ENCODE measurements at regions not wholly inside any gene's neighbourhood (a gene's known extent, or its start where the extent isn't known, plus 50 kb on each side); places are given as distances from the start of the nearest gene placed in this dataset.

DNA sequence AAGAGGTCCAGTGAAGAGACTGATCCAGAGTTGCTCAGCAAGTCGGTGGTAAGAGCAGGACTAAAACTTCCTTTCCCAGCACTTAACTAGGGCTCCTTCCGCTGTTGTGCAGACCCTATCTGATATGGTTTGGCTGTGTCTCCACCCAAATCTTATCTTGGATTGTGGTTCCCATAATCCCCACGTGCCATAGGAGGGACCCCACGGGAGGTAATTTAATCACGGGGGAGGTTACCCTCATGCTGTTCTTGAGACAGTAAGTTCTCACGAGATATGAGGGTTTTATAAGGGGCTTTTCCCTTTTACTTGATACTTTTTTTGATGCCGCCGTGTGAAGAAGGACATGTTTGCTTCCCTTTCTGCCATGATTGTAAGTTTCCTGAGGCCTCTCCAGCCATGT is 221.9 kb upstream of the GLRA1 start:
- no peaks in the 10 kb centered on the region for H3K9me3 ChIP-seq (replicated peaks; ENCODE audit: control insufficient read depth, insufficient read depth, low read length)
- dilution Hi-C loops (cut with MboI; ENCODE audit: extremely low pct_ligation_motif_present, low sequenced_read_pairs) (no loop called here), intact Hi-C loops (cut with micrococcal nuclease) (loop anchor here (10.0 kb wide), 1 partner anchor 492 kb away; no protein-coding TSS in a partner anchor)
- H3K9ac ChIP-seq (replicated peaks; ENCODE audit: extremely low read depth, insufficient read depth, low read length) = no peak overlapping the region
- H3K27me3 ChIP-seq (ENCODE audit: control insufficient read depth in 2 of 2, insufficient read depth in 2 of 2, low read length in 2 of 2) = no peaks in the 10 kb centered on the region
- no peaks in the 10 kb centered on the region for H3K36me3 ChIP-seq (ENCODE audit: control insufficient read depth in 2 of 2, extremely low read depth in 1 of 2, insufficient read depth in 2 of 2, low read length in 2 of 2)
- CTCF ChIA-PET = interaction anchor here (7.6 kb wide), 1 partner anchor 321 kb away, joined by 208 read pairs; no protein-coding TSS in a partner anchor
- POLR2A ChIA-PET = no interaction called here
- no peak overlapping the region for H3K4me2 ChIP-seq (ENCODE audit: insufficient read depth, low read length)
- no peaks in the 10 kb centered on the region for H3K4me1 ChIP-seq (ENCODE audit: control insufficient read depth, extremely low read depth, insufficient read depth, low read length)
- TF ChIP-seq CTCF (IDR thresholded peaks at IDR 0.05; ENCODE audit: extremely low read depth in 1 of 2, insufficient read depth in 1 of 2, low read depth in 1 of 2, low read length in 2 of 2) (no peak), MYC (IDR thresholded peaks at IDR 0.05; ENCODE audit: low read depth, low read length) (no peak), POLR2AphosphoS5 (IDR thresholded peaks at IDR 0.05; ENCODE audit: insufficient read depth, low read depth, low read length) (no peak), EZH2 (IDR thresholded peaks at IDR 0.05; ENCODE audit: borderline replicate concordance, low read depth, low read length, severe bottlenecking) (no peak), JUN (IDR thresholded peaks at IDR 0.05; ENCODE audit: borderline replicate concordance, insufficient read depth, insufficient read length, low read depth) (no peak), FOS (IDR thresholded peaks at IDR 0.05; ENCODE audit: borderline replicate concordance, insufficient read depth, low read length) (no peak), GATA2 (IDR thresholded peaks at IDR 0.05; ENCODE audit: insufficient read depth, insufficient read length, low read depth, low read length) (no peak), POLR2A (IDR thresholded peaks at IDR 0.05; ENCODE audit: low read depth, low read length) (no peak)
- TF ChIP-seq, protein P1, sequence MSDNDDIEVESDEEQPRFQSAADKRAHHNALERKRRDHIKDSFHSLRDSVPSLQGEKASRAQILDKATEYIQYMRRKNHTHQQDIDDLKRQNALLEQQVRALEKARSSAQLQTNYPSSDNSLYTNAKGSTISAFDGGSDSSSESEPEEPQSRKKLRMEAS (IDR thresholded peaks at IDR 0.05; ENCODE audit: insufficient read depth, insufficient read length) = no peak
- H3K27ac ChIP-seq (ENCODE audit: insufficient read depth, low read depth, low read length) = no peak overlapping the region
- no peaks in the 10 kb centered on the region for H3K9me1 ChIP-seq (replicated peaks; ENCODE audit: control insufficient read depth, extremely low read depth, insufficient read depth, low read length)
- no peak for FAIRE-seq
- DNase-seq (ENCODE audit: low read depth, low spot score) = no peak
- no peaks in the 10 kb centered on the region for H3K79me2 ChIP-seq (ENCODE audit: control insufficient read depth, insufficient read depth, low read length)
- no peak overlapping the region for H2AFZ ChIP-seq (ENCODE audit: low read depth, low read length)
- H3K4me3 ChIP-seq (replicated peaks in 1 of 3; ENCODE audit: insufficient read depth in 1 of 3, low read depth in 1 of 3, low read length in 3 of 3) = no peak overlapping the region
- BruUV-seq (replicated peaks) = no TSS peak
- H4K20me1 ChIP-seq (replicated peaks; ENCODE audit: control insufficient read depth, extremely low read depth, insufficient read depth, low read length) = no peaks in the 10 kb centered on the region

All from endothelial cell of umbilical vein (primary cell).